ENCODE measurements at regions not wholly inside any gene's neighbourhood (a gene's known extent, or its start where the extent isn't known, plus 50 kb on each side); places are given as distances from the start of the nearest gene placed in this dataset.

DNA sequence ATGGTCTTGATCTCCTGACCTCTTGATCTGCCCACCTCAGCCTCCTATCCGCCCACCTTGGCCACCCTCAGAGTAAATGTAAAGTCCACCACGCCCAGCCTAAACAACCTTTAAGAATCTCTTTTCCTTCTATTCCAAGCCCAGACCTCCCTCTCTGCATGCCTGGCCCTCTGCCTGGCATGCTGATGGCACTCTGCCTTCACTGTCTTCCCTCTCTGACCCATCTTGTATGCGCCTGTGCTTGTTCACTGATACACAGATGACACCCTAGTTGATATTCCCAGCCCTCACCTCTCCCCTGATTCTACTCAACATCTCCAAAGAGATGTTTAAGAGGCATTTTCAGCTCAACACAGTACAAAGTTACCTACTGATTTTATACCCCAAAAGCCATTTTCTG, 466.8 kb upstream of the MEX3C start:
- no peak for TF ChIP-seq CTCF (IDR thresholded peaks at IDR 0.05)
- no peak for TF ChIP-seq POLR2A (IDR thresholded peaks at IDR 0.05)
- TF ChIP-seq EP300 (IDR thresholded peaks at IDR 0.05) = no peak
- DNase-seq = no peak
- Histone ChIP-seq H3K27me3 (no peaks in the 10 kb centered on the region), H3K4me3 (no peak overlapping the region), H3K27ac (no peak overlapping the region), H3K9me3 (no peaks in the 10 kb centered on the region), H3K4me1 (ENCODE audit: insufficient read depth) (no peaks in the 10 kb centered on the region), H3K36me3 (no peaks in the 10 kb centered on the region)
- intact Hi-C loops (cut with DNase I) = no loop called here
- 72 to 86% (median 83%) methylated on average over 3 of the region's 3 CpGs for WGBS, 3 donors

GRCh38 chr18:51666763-51667191, 469.3 kb upstream of the MEX3C start:
- 6 to 12% (median 10%) methylated on average over 7 of the region's 7 CpGs for WGBS, 3 donors
- TF ChIP-seq POLR2A (IDR thresholded peaks at IDR 0.05) (no peak), CTCF (IDR thresholded peaks at IDR 0.05) (no peak), EP300 (IDR thresholded peaks at IDR 0.05) (no peak)
- Histone ChIP-seq H3K4me1 (ENCODE audit: insufficient read depth) (no peaks in the 10 kb centered on the region), H3K36me3 (no peaks in the 10 kb centered on the region), H3K27ac (no peak overlapping the region), H3K9me3 (no peaks in the 10 kb centered on the region), H3K27me3 (no peaks in the 10 kb centered on the region), H3K4me3 (no peak overlapping the region)
- intact Hi-C loops (cut with DNase I) = no loop called here
- DNase-seq = peak in 3 of 5 donors; percentile 16 to 32 (median 25)

DNA sequence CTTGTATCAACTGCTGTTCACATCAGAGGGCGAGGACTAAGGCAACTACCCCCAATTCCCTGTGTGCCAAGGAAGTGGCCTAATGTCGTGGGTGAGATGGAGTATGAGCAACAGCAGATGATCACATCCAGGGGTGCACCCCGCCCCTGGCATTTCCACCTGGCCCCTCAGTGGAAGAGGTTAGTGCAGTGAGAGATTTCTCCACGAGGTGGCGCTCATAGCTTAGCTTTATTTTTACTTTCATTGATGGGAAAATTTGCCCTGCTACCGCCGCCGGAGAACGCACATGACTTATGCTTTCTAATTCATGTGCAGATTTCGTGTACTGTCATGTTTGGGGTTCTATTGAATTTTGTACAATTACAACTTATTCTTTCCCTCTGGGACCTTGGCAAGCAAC, 470.6 kb upstream of the MEX3C start:
- DNase-seq = peak in 2 of 5 donors; percentile 23 to 40
- Histone ChIP-seq H3K36me3 (no peaks in the 10 kb centered on the region), H3K4me1 (ENCODE audit: insufficient read depth) (no peaks in the 10 kb centered on the region), H3K4me3 (no peak overlapping the region), H3K27me3 (no peaks in the 10 kb centered on the region), H3K27ac (no peak overlapping the region), H3K9me3 (no peaks in the 10 kb centered on the region)
- TF ChIP-seq CTCF (IDR thresholded peaks at IDR 0.05) (no peak), POLR2A (IDR thresholded peaks at IDR 0.05) (no peak), EP300 (IDR thresholded peaks at IDR 0.05) (no peak)
- intact Hi-C loops (cut with DNase I) = no loop called here
- 9 to 12% (median 11%) methylated on average over 10 of the region's 10 CpGs for WGBS, 3 donors

DNA sequence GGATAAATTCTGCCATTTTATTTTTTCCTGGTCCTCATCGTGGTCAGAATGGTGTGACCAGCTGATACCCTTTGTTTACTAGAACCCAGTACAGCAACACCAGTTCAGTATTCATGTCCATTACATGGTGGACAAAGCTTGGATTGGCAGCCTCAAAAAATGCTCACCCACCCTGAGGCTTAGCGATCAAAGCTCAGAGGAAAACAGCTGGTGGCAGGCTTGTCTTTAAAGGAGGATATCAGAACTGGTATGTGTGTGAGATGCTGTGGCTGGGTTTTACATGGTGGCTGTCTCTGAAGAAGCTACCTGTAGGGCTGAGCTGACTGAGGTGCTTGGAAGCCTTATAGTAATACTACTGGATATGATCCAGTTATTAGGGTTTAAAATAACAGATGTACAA, 471.1 kb upstream of the MEX3C start:
- Histone ChIP-seq H3K27me3 (no peaks in the 10 kb centered on the region), H3K9me3 (no peaks in the 10 kb centered on the region), H3K4me1 (ENCODE audit: insufficient read depth) (no peaks in the 10 kb centered on the region), H3K36me3 (no peaks in the 10 kb centered on the region), H3K4me3 (no peak overlapping the region), H3K27ac (no peak overlapping the region)
- intact Hi-C loops (cut with DNase I) = no loop called here
- no peak for DNase-seq
- no peak for TF ChIP-seq CTCF (IDR thresholded peaks at IDR 0.05)
- WGBS, 3 donors = 40 to 51% (median 47%) methylated on average over 2 of the region's 2 CpGs

GRCh38 chr18:51686590-51686989, 489.1 kb upstream of the MEX3C start:
- no peak for TF ChIP-seq CTCF (IDR thresholded peaks at IDR 0.05)
- TF ChIP-seq EP300 (IDR thresholded peaks at IDR 0.05) = no peak
- TF ChIP-seq POLR2A (IDR thresholded peaks at IDR 0.05) = no peak

More at GRCh38 chr18:51686590-51686989, 489.1 kb upstream of the MEX3C start:
- Histone ChIP-seq H3K4me1 (ENCODE audit: insufficient read depth) (no peaks in the 10 kb centered on the region), H3K27ac (no peak overlapping the region), H3K36me3 (no peaks in the 10 kb centered on the region), H3K9me3 (no peaks in the 10 kb centered on the region), H3K27me3 (no peaks in the 10 kb centered on the region), H3K4me3 (no peak overlapping the region)
- intact Hi-C loops (cut with DNase I) = no loop called here
- DNase-seq = no peak
- 32 to 41% (median 37%) methylated on average over 7 of the region's 7 CpGs for WGBS, 3 donors

All from ovary (tissue), 7 donors.